H9 (cell line): ENCODE measurements at regions not wholly inside any gene's neighbourhood (a gene's known extent, or its start where the extent isn't known, plus 50 kb on each side); places are given as distances from the start of the nearest gene placed in this dataset.

ENCODE experiments used
- DNase-seq: peaks from one replicate; pipeline ENCODE4 v3.0.0-alpha.2; 2017
- H2AFZ ChIP-seq: one replicate; pipeline ENCODE4 v1.6.1; 2013; ENCODE audit warnings: mild to moderate bottlenecking, low read length, control low read depth, moderate library complexity
- H2AK5ac ChIP-seq: 2 replicates; pipeline ENCODE4 v1.6.1; 2013; ENCODE audit warnings: low read length, control low read depth, mixed read lengths; ENCODE audit not compliant: insufficient read length
- H2BK120ac ChIP-seq: one replicate; pipeline ENCODE4 v1.6.1; 2013; ENCODE audit warnings: low read depth, mild to moderate bottlenecking, low read length, control low read depth, inconsistent platforms; ENCODE audit not compliant: poor library complexity, severe bottlenecking
- H2BK12ac ChIP-seq: 2 replicates; pipeline ENCODE4 v1.6.1; 2013; ENCODE audit warnings: low read length, control low read depth, mixed read lengths, low read depth; ENCODE audit not compliant: insufficient read length
- H2BK15ac ChIP-seq: 2 replicates; pipeline ENCODE4 v1.6.1; 2013; ENCODE audit warnings: low read depth, low read length, control low read depth
- H2BK20ac ChIP-seq: one replicate; pipeline ENCODE4 v1.6.1; 2013; ENCODE audit warnings: low read depth, mild to moderate bottlenecking, low read length, control low read depth, inconsistent platforms; ENCODE audit not compliant: poor library complexity, severe bottlenecking
- H2BK5ac ChIP-seq: 2 replicates; pipeline ENCODE4 v1.6.1; 2013; ENCODE audit warnings: low read length, control low read depth, mixed read lengths; ENCODE audit not compliant: insufficient read length
- H3K14ac ChIP-seq: 2 replicates; pipeline ENCODE4 v1.6.1; 2013; ENCODE audit warnings: low read length, control low read depth; ENCODE audit not compliant: insufficient read depth
- H3K18ac ChIP-seq: 2 replicates; pipeline ENCODE4 v1.6.1; 2013; ENCODE audit warnings: low read depth, mild to moderate bottlenecking, mixed read lengths, low read length, control low read depth; ENCODE audit not compliant: insufficient read length
- H3K23ac ChIP-seq: 2 replicates; pipeline ENCODE4 v1.6.1; 2013; ENCODE audit warnings: low read length, control low read depth, mixed read lengths, low read depth; ENCODE audit not compliant: insufficient read length
- H3K23me2 ChIP-seq: 2 replicates; pipeline ENCODE4 v1.6.1; 2013; ENCODE audit warnings: low read depth, mild to moderate bottlenecking, mixed read lengths, low read length, control low read depth; ENCODE audit not compliant: insufficient read length, poor library complexity, severe bottlenecking
- H3K27ac ChIP-seq: 2 replicates; pipeline ENCODE4 v1.5.1; 2013; ENCODE audit warnings: low read length, control low read depth, mixed read lengths, low read depth; ENCODE audit not compliant: insufficient read length
- H3K27me3 ChIP-seq: 2 replicates; pipeline ENCODE4 v1.6.1; 2013; ENCODE audit warnings: low read length, control low read depth, inconsistent platforms; ENCODE audit not compliant: insufficient read depth
- H3K4ac ChIP-seq: 2 replicates; pipeline ENCODE4 v1.6.1; 2013; ENCODE audit warnings: low read depth, mild to moderate bottlenecking, control low read depth, inconsistent platforms, low read length, moderate library complexity
- H3K4me1 ChIP-seq: 2 replicates; pipeline ENCODE4 v1.6.1; 2013; ENCODE audit warnings: low read length, control low read depth, inconsistent platforms; ENCODE audit not compliant: insufficient read depth
- H3K4me2 ChIP-seq: 2 replicates; pipeline ENCODE4 v1.6.1; 2013; ENCODE audit warnings: low read length, control low read depth, mixed read lengths; ENCODE audit not compliant: insufficient read length, insufficient read depth
- H3K56ac ChIP-seq: 2 replicates; pipeline ENCODE4 v1.6.1; 2013; ENCODE audit warnings: low read depth, mild to moderate bottlenecking, mixed read lengths, low read length, control low read depth; ENCODE audit not compliant: insufficient read length
- H3K79me1 ChIP-seq: 2 replicates; pipeline ENCODE4 v1.6.1; 2013; ENCODE audit warnings: low read depth, mild to moderate bottlenecking, moderate library complexity, low read length, control low read depth, inconsistent platforms; ENCODE audit not compliant: insufficient read depth, poor library complexity, severe bottlenecking
- H3K79me2 ChIP-seq: 2 replicates; pipeline ENCODE4 v1.6.1; 2013; ENCODE audit warnings: low read length, control low read depth, inconsistent platforms; ENCODE audit not compliant: insufficient read depth
- H3K9ac ChIP-seq: 2 replicates; pipeline ENCODE4 v1.6.1; 2013; ENCODE audit warnings: low read length, control low read depth, mixed read lengths; ENCODE audit not compliant: insufficient read length; ENCODE audit errors: extremely low read depth
- H3K9me3 ChIP-seq: one replicate; pipeline ENCODE4 v1.6.1; 2013; ENCODE audit warnings: low read depth, low read length, inconsistent platforms; ENCODE audit not compliant: control insufficient read depth
- H3T11ph ChIP-seq: one replicate; pipeline ENCODE4 v1.6.1; 2013; ENCODE audit warnings: mild to moderate bottlenecking, low read length, control low read depth, inconsistent platforms
- H4K20me1 ChIP-seq: one replicate; pipeline ENCODE4 v1.6.1; 2013; ENCODE audit not compliant: control insufficient read depth, insufficient read length, insufficient read depth
- H4K5ac ChIP-seq: 2 replicates; pipeline ENCODE4 v1.6.1; 2013; ENCODE audit warnings: low read depth, mild to moderate bottlenecking, mixed read lengths, low read length, control low read depth; ENCODE audit not compliant: insufficient read length
- H4K8ac ChIP-seq: replicated peaks from 2 replicates; pipeline ENCODE4 v1.6.1; 2013; ENCODE audit warnings: low read length, control low read depth, mixed read lengths, low read depth; ENCODE audit not compliant: insufficient read length
- H4K91ac ChIP-seq: 2 replicates; pipeline ENCODE4 v1.6.1; 2013; ENCODE audit warnings: low read depth, mild to moderate bottlenecking, moderate library complexity, mixed read lengths, low read length, control low read depth; ENCODE audit not compliant: insufficient read length
- H3K27ac Mint-ChIP-seq, 3 experiments: 2 replicates in 2 of 3; 3 replicates in 1 of 3; pipeline ENCODE4 v1.8.0; 2020 to 2021; ENCODE audit warnings: mixed read lengths in 3 of 3, mild to moderate bottlenecking in 1 of 3, moderate library complexity in 1 of 3
- H3K27me3 Mint-ChIP-seq: 2 replicates; pipeline ENCODE4 v1.8.0; 2021; ENCODE audit warnings: low read depth, mild to moderate bottlenecking, moderate library complexity, mixed read lengths
- H3K36me3 Mint-ChIP-seq, 3 experiments: 2 replicates in 2 of 3; 3 replicates in 1 of 3; pipeline ENCODE4 v1.8.0; 2020 to 2021; ENCODE audit warnings: low read depth in 3 of 3, mixed read lengths in 3 of 3; ENCODE audit not compliant: insufficient read depth in 1 of 3
- H3K4me1 Mint-ChIP-seq, 2 experiments: 2 replicates each; pipeline ENCODE4 v1.8.0; 2020; ENCODE audit warnings: mixed read lengths in 2 of 2
- H3K4me3 Mint-ChIP-seq, 2 experiments: 2 replicates in 1 of 2; 3 replicates in 1 of 2; pipeline ENCODE4 v1.8.0; 2020 to 2021; ENCODE audit warnings: mild to moderate bottlenecking in 2 of 2, mixed read lengths in 2 of 2, moderate library complexity in 1 of 2
- H3K9me3 Mint-ChIP-seq, 2 experiments: 2 replicates in 1 of 2; 3 replicates in 1 of 2; pipeline ENCODE4 v1.8.0; 2020; ENCODE audit warnings: mild to moderate bottlenecking in 2 of 2, mixed read lengths in 2 of 2, moderate library complexity in 1 of 2
- CTCF ChIP-seq: fragments of 200-600 bp; sonication (generic); conservative IDR thresholded peaks from 3 replicates; pipeline ENCODE4 v1.8.0; 2021; ENCODE audit warnings: antibody characterized with exemption, mild to moderate bottlenecking
- WGBS: extraction: QIAGEN DNeasy Blood & Tissue Kit; methylation state at CpG from one replicate; pipeline ENCODE4 v1.1.7; 2013; ENCODE audit warnings: missing lambda C conversion rate, low lambda C conversion rate, mixed read lengths; ENCODE audit not compliant: insufficient read length; ENCODE audit errors: extremely low coverage; 5-methylcytosine and 5-hydroxymethylcytosine counted together

- H2BK120ac ChIP-seq: no peak overlapping the region
- H3K18ac ChIP-seq: no peak overlapping the region
- no peak overlapping the region for H3K27ac ChIP-seq
- H2AK5ac ChIP-seq: no peak overlapping the region
- no peak overlapping the region for H3K4me2 ChIP-seq
- no peaks in the 10 kb centered on the region for H3K9me3 ChIP-seq
- no peak overlapping the region for H2AFZ ChIP-seq
- H3K36me3 Mint-ChIP-seq: no peaks in the 10 kb centered on the region
- no peak overlapping the region for H3K14ac ChIP-seq
- peaks cover 22 to 26% of the 10 kb centered on the region in 2 experiments for H3K4me1 Mint-ChIP-seq
- WGBS: no CpG with 5 or more reads among the region's 12 CpGs
- TF ChIP-seq CTCF: no peak
- DNase-seq: no peak
- no peak overlapping the region for H4K8ac ChIP-seq
- no peak overlapping the region for H2BK15ac ChIP-seq
- H4K20me1 ChIP-seq: no peaks in the 10 kb centered on the region
- no peaks in the 10 kb centered on the region for H3K79me1 ChIP-seq
- no peaks in the 10 kb centered on the region for H3K27me3 ChIP-seq
- no peak overlapping the region for H2BK5ac ChIP-seq
- H3K4me1 ChIP-seq: no peaks in the 10 kb centered on the region
- H3K79me2 ChIP-seq: no peaks in the 10 kb centered on the region
- no peak overlapping the region for H4K91ac ChIP-seq
- H3K9me3 Mint-ChIP-seq: no peaks in the 10 kb centered on the region
- no peak overlapping the region for H4K5ac ChIP-seq
- H2BK12ac ChIP-seq: no peak overlapping the region
- no peak overlapping the region for H3K9ac ChIP-seq
- no peak overlapping the region for H3T11ph ChIP-seq
- no peak overlapping the region for H3K4me3 Mint-ChIP-seq
- no peak overlapping the region for H3K23ac ChIP-seq
- H3K27me3 Mint-ChIP-seq: peaks cover 6% of the 10 kb centered on the region; the same call in 1 of the 2 replicates
- no peak overlapping the region for H2BK20ac ChIP-seq
- no peak overlapping the region for H3K4ac ChIP-seq
- H3K56ac ChIP-seq: no peak overlapping the region
- no peaks in the 10 kb centered on the region for H3K23me2 ChIP-seq
- no peak overlapping the region for H3K27ac Mint-ChIP-seq
These were observed 146.5 kb downstream of the MRM1 start for GRCh38 chr17:36747861-36748260.
